ENCODE measurements at regions not wholly inside any gene's neighbourhood (a gene's known extent, or its start where the extent isn't known, plus 50 kb on each side); places are given as distances from the start of the nearest gene placed in this dataset.

DNA sequence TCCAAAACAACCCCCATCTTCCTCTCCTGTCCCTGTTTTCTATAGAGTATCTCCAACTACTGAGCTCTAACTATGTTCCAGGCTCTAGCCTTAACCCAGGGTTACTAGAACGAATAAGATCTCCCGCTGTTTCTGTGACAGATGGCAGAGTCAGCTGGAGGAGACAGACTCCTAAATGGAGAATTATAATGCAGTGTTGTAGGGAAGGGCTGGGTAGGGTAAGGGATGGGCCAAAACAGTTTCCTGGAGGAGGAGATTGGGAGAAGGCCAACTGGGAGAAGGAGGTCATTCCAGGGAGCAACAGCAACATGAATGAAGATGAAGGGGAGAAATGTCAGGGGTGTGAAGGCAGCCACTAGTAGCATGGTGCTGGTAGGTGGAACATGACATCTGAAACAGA, 73.4 kb upstream of the ANO4 start:
- no peak for DNase-seq
- TF ChIP-seq, protein P1, sequence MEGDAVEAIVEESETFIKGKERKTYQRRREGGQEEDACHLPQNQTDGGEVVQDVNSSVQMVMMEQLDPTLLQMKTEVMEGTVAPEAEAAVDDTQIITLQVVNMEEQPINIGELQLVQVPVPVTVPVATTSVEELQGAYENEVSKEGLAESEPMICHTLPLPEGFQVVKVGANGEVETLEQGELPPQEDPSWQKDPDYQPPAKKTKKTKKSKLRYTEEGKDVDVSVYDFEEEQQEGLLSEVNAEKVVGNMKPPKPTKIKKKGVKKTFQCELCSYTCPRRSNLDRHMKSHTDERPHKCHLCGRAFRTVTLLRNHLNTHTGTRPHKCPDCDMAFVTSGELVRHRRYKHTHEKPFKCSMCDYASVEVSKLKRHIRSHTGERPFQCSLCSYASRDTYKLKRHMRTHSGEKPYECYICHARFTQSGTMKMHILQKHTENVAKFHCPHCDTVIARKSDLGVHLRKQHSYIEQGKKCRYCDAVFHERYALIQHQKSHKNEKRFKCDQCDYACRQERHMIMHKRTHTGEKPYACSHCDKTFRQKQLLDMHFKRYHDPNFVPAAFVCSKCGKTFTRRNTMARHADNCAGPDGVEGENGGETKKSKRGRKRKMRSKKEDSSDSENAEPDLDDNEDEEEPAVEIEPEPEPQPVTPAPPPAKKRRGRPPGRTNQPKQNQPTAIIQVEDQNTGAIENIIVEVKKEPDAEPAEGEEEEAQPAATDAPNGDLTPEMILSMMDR (conservative IDR thresholded peaks at IDR 0.05): no peak
- Mint-ChIP-seq H3K27ac (no peak overlapping the region), H3K36me3 (ENCODE audit: low read depth) (no peaks in the 10 kb centered on the region), H3K27me3 (ENCODE audit: insufficient read depth) (peaks cover 40% of the 10 kb centered on the region), H3K9me3 (no peaks in the 10 kb centered on the region), H3K4me1 (peaks cover 23% of the 10 kb centered on the region), H3K4me3 (no peak overlapping the region)
- 80 to 86% methylated on average over 2 of the region's 2 CpGs for WGBS, 2 experiments (ENCODE audit: insufficient coverage in 1 of 2, insufficient read length in 1 of 2)
- no peaks in the 10 kb centered on the region for H3K9me3 ChIP-seq (ENCODE audit: control insufficient read depth, low read length)
- peaks cover 26% of the 10 kb centered on the region for H3K27me3 ChIP-seq (ENCODE audit: control insufficient read depth, insufficient read depth, low read length, poor library complexity, severe bottlenecking)
- H3K4me1 ChIP-seq (ENCODE audit: control insufficient read depth, insufficient read depth, low read length): no peaks in the 10 kb centered on the region
- H3K9ac ChIP-seq (ENCODE audit: extremely low read depth, low read length, poor library complexity, severe bottlenecking): no peak overlapping the region
- H3K27ac ChIP-seq (ENCODE audit: low read depth, low read length): no peak overlapping the region
- no peaks in the 10 kb centered on the region for H3K36me3 ChIP-seq (ENCODE audit: control insufficient read depth, insufficient read depth, low read length)
- no peak overlapping the region for H3K4me3 ChIP-seq (ENCODE audit: low read length)

DNA sequence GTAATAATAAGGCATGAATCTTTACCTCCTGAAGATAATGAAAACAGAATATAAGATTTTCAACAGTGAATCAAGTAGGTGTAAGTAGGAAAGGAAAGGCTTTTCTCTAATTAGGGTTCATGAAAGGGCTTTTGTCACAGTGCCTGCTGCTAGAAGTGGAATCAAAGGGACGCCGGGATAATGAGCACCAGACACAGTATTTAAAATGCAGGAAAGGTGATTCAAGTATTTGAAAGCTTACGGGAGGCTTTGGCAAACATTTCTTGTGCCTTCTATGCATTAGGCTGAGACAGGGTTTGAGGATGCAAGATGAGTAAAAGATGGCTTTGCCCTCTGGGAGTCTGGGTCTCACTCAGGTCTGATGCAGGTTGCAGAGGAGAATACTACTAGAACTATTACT, 70.5 kb upstream of the ANO4 start:
- 68 to 72% methylated on average over 3 of the region's 3 CpGs for WGBS, 2 experiments (ENCODE audit: insufficient coverage in 1 of 2, insufficient read length in 1 of 2)
- Histone ChIP-seq H3K4me3 (ENCODE audit: low read length) (no peak overlapping the region), H3K9ac (ENCODE audit: extremely low read depth, low read length, poor library complexity, severe bottlenecking) (no peak overlapping the region), H3K4me1 (ENCODE audit: control insufficient read depth, insufficient read depth, low read length) (no peaks in the 10 kb centered on the region), H3K36me3 (ENCODE audit: control insufficient read depth, insufficient read depth, low read length) (no peaks in the 10 kb centered on the region), H3K27me3 (ENCODE audit: control insufficient read depth, insufficient read depth, low read length, poor library complexity, severe bottlenecking) (peaks cover 4% of the 10 kb centered on the region), H3K9me3 (ENCODE audit: control insufficient read depth, low read length) (no peaks in the 10 kb centered on the region), H3K27ac (ENCODE audit: low read depth, low read length) (no peak overlapping the region)
- H3K4me1 Mint-ChIP-seq: peaks cover 12% of the 10 kb centered on the region
- no peaks in the 10 kb centered on the region for H3K36me3 Mint-ChIP-seq (ENCODE audit: low read depth)
- H3K27ac Mint-ChIP-seq: peak overlapping the region; percentile 32
- peaks cover 12% of the 10 kb centered on the region for H3K27me3 Mint-ChIP-seq (ENCODE audit: insufficient read depth)
- no peak for DNase-seq
- H3K9me3 Mint-ChIP-seq: no peaks in the 10 kb centered on the region
- no peak overlapping the region for H3K4me3 Mint-ChIP-seq
- TF ChIP-seq, protein P1 (conservative IDR thresholded peaks at IDR 0.05): no peak

DNA sequence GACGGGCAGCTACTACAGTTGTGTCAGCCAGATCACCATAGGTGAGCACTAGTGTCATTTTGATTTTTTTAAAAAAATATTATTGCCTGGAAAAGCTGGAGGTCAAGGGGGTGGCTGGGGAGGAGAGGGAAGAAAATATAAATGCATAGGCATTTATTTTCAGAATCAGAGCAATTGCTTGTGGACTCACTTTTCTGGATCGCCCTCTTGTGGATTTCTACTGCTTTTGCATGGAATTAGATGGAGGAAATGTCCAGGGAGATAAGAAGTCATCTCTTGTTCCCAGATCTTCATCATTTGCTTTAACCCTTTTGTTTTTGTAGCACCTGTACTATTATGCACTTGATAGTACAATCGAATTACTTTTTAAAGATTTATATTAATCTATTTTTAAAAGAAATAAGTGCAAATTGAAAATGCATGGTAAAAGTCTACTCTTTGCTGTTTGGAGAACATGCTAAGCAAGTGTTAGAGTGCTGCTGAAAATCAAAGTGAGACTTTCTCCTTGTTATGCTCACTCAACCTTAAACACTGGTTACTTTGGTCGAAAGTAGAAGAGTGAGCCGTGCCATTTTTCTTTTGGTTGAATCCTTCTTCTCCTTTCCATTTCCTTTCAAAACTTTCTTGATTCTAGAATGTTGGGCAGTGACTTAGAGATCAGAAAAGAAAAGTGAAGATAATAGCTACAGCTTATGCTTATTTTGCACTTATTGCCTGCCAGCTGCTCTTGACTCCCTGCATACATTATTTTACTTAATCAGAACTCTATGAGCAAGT, 60.6 kb upstream of the ANO4 start:
- H3K36me3 Mint-ChIP-seq (ENCODE audit: low read depth): no peaks in the 10 kb centered on the region
- H3K4me3 Mint-ChIP-seq: no peak overlapping the region
- WGBS, 2 experiments (ENCODE audit: insufficient coverage in 1 of 2, insufficient read length in 1 of 2): 61 to 66% methylated on average over 4 of the region's 5 CpGs
- peaks cover 5% of the 10 kb centered on the region for H3K4me1 ChIP-seq (ENCODE audit: control insufficient read depth, insufficient read depth, low read length)
- no peak overlapping the region for H3K27ac ChIP-seq (ENCODE audit: low read depth, low read length)
- H3K27ac Mint-ChIP-seq: no peak overlapping the region
- no peak overlapping the region for H3K9ac ChIP-seq (ENCODE audit: extremely low read depth, low read length, poor library complexity, severe bottlenecking)
- H3K4me1 Mint-ChIP-seq: no peaks in the 10 kb centered on the region
- no peaks in the 10 kb centered on the region for H3K27me3 Mint-ChIP-seq (ENCODE audit: insufficient read depth)
- H3K27me3 ChIP-seq (ENCODE audit: control insufficient read depth, insufficient read depth, low read length, poor library complexity, severe bottlenecking): no peaks in the 10 kb centered on the region
- no peak overlapping the region for H3K4me3 ChIP-seq (ENCODE audit: low read length)
- no peaks in the 10 kb centered on the region for H3K36me3 ChIP-seq (ENCODE audit: control insufficient read depth, insufficient read depth, low read length)
- no peaks in the 10 kb centered on the region for H3K9me3 ChIP-seq (ENCODE audit: control insufficient read depth, low read length)
- TF ChIP-seq, protein P1 (conservative IDR thresholded peaks at IDR 0.05): peak; percentile 80
- no peaks in the 10 kb centered on the region for H3K9me3 Mint-ChIP-seq
- DNase-seq: no peak

All from endodermal cell (in vitro differentiated cells).